ENCODE measurements at regions not wholly inside any gene's neighbourhood (a gene's known extent, or its start where the extent isn't known, plus 50 kb on each side); places are given as distances from the start of the nearest gene placed in this dataset.

GRCh38 chr5:161030229-161030628 is 178.2 kb upstream of the ATP10B start:
- no peaks in the 10 kb centered on the region for H3K27me3 ChIP-seq (ENCODE audit: control insufficient read depth, insufficient read depth, low read length)
- no peak overlapping the region for H3K4me3 Mint-ChIP-seq
- H3K36me3 ChIP-seq (ENCODE audit: control insufficient read depth, insufficient read depth, low read length): no peaks in the 10 kb centered on the region
- H3K4me3 ChIP-seq (ENCODE audit: low read depth, low read length): no peak overlapping the region
- peaks cover 0 to 2% (median 0%) of the 10 kb centered on the region in 7 donors for H3K9me3 Mint-ChIP-seq
- no peak overlapping the region for H3K27ac ChIP-seq (ENCODE audit: insufficient read depth, low read length, poor library complexity, severe bottlenecking)
- no peak for ATAC-seq (ENCODE audit: low read depth in 2 of 2)
- H3K36me3 Mint-ChIP-seq: no peaks in the 10 kb centered on the region
- no peaks in the 10 kb centered on the region for H3K4me1 Mint-ChIP-seq
- H3K4me1 ChIP-seq (ENCODE audit: control insufficient read depth, insufficient read depth, low read length, poor library complexity, severe bottlenecking): no peaks in the 10 kb centered on the region
- H3K27me3 Mint-ChIP-seq: peaks cover 15% of the 10 kb centered on the region
- no peak overlapping the region for H3K27ac Mint-ChIP-seq
- H3K9me3 ChIP-seq (ENCODE audit: control insufficient read depth in 2 of 2, low read length in 2 of 2): no peaks in the 10 kb centered on the region
- no peak for DNase-seq

GRCh38 chr5:161027763-161028162 is 175.8 kb upstream of the ATP10B start:
- H3K27me3 ChIP-seq (ENCODE audit: control insufficient read depth, insufficient read depth, low read length): no peaks in the 10 kb centered on the region
- H3K27ac Mint-ChIP-seq: no peak overlapping the region
- no peak overlapping the region for H3K4me3 Mint-ChIP-seq
- peaks cover 15% of the 10 kb centered on the region for H3K27me3 Mint-ChIP-seq
- H3K27ac ChIP-seq (ENCODE audit: insufficient read depth, low read length, poor library complexity, severe bottlenecking): no peak overlapping the region
- H3K4me1 Mint-ChIP-seq: no peaks in the 10 kb centered on the region
- no peaks in the 10 kb centered on the region for H3K36me3 ChIP-seq (ENCODE audit: control insufficient read depth, insufficient read depth, low read length)
- no peak overlapping the region for H3K4me3 ChIP-seq (ENCODE audit: low read depth, low read length)
- no peak for ATAC-seq (ENCODE audit: low read depth in 2 of 2)
- no peaks in the 10 kb centered on the region for H3K9me3 ChIP-seq (ENCODE audit: control insufficient read depth in 2 of 2, low read length in 2 of 2)
- H3K36me3 Mint-ChIP-seq: no peaks in the 10 kb centered on the region
- no peaks in the 10 kb centered on the region for H3K4me1 ChIP-seq (ENCODE audit: control insufficient read depth, insufficient read depth, low read length, poor library complexity, severe bottlenecking)
- no peak for DNase-seq
- peaks cover 0 to 2% (median 0%) of the 10 kb centered on the region in 7 donors for H3K9me3 Mint-ChIP-seq

- H3K36me3 Mint-ChIP-seq: no peaks in the 10 kb centered on the region
- H3K27me3 ChIP-seq (ENCODE audit: control insufficient read depth, insufficient read depth, low read length): no peaks in the 10 kb centered on the region
- H3K4me3 ChIP-seq (ENCODE audit: low read depth, low read length): no peak overlapping the region
- H3K9me3 Mint-ChIP-seq: no peaks in the 10 kb centered on the region
- ATAC-seq (ENCODE audit: low read depth in 2 of 2) (no peak), DNase-seq (no peak)
- H3K4me1 ChIP-seq (ENCODE audit: control insufficient read depth, insufficient read depth, low read length, poor library complexity, severe bottlenecking): no peaks in the 10 kb centered on the region
- peaks cover 9% of the 10 kb centered on the region for H3K27me3 Mint-ChIP-seq
- no peak overlapping the region for H3K27ac Mint-ChIP-seq
- no peaks in the 10 kb centered on the region for H3K36me3 ChIP-seq (ENCODE audit: control insufficient read depth, insufficient read depth, low read length)
- H3K27ac ChIP-seq (ENCODE audit: insufficient read depth, low read length, poor library complexity, severe bottlenecking): no peak overlapping the region
- H3K4me3 Mint-ChIP-seq: no peak overlapping the region
- no peaks in the 10 kb centered on the region for H3K9me3 ChIP-seq (ENCODE audit: control insufficient read depth in 2 of 2, low read length in 2 of 2)
- no peaks in the 10 kb centered on the region for H3K4me1 Mint-ChIP-seq
These were observed 171.5 kb upstream of the ATP10B start for GRCh38 chr5:161023551-161023950.

- H3K4me3 ChIP-seq (ENCODE audit: low read depth, low read length): no peak overlapping the region
- Mint-ChIP-seq H3K4me1 (no peaks in the 10 kb centered on the region), H3K36me3 (no peaks in the 10 kb centered on the region), H3K9me3 (peaks cover 0 to 5% (median 0%) of the 10 kb centered on the region in 7 donors), H3K27ac (no peak overlapping the region), H3K27me3 (peaks cover 9% of the 10 kb centered on the region), H3K4me3 (no peak overlapping the region)
- no peaks in the 10 kb centered on the region for H3K27me3 ChIP-seq (ENCODE audit: control insufficient read depth, insufficient read depth, low read length)
- no peaks in the 10 kb centered on the region for H3K36me3 ChIP-seq (ENCODE audit: control insufficient read depth, insufficient read depth, low read length)
- ATAC-seq (ENCODE audit: low read depth in 2 of 2): no peak
- no peak for DNase-seq
- H3K27ac ChIP-seq (ENCODE audit: insufficient read depth, low read length, poor library complexity, severe bottlenecking): no peak overlapping the region
- no peaks in the 10 kb centered on the region for H3K9me3 ChIP-seq (ENCODE audit: control insufficient read depth in 2 of 2, low read length in 2 of 2)
- no peaks in the 10 kb centered on the region for H3K4me1 ChIP-seq (ENCODE audit: control insufficient read depth, insufficient read depth, low read length, poor library complexity, severe bottlenecking)
These were observed 170.1 kb upstream of the ATP10B start for GRCh38 chr5:161022151-161022550.

- Mint-ChIP-seq H3K27ac (no peak overlapping the region), H3K36me3 (no peaks in the 10 kb centered on the region), H3K27me3 (no peaks in the 10 kb centered on the region), H3K4me1 (no peaks in the 10 kb centered on the region), H3K9me3 (peaks cover 0 to 11% (median 3%) of the 10 kb centered on the region in 7 donors), H3K4me3 (no peak overlapping the region)
- DNase-seq (no peak), ATAC-seq (ENCODE audit: low read depth in 2 of 2) (no peak)
- Histone ChIP-seq H3K4me3 (ENCODE audit: low read depth, low read length) (no peak overlapping the region), H3K27me3 (ENCODE audit: control insufficient read depth, insufficient read depth, low read length) (no peaks in the 10 kb centered on the region), H3K4me1 (ENCODE audit: control insufficient read depth, insufficient read depth, low read length, poor library complexity, severe bottlenecking) (no peaks in the 10 kb centered on the region), H3K27ac (ENCODE audit: insufficient read depth, low read length, poor library complexity, severe bottlenecking) (no peak overlapping the region), H3K9me3 (ENCODE audit: control insufficient read depth in 2 of 2, low read length in 2 of 2) (peaks cover 0 to 1% of the 10 kb centered on the region in 2 experiments), H3K36me3 (ENCODE audit: control insufficient read depth, insufficient read depth, low read length) (no peaks in the 10 kb centered on the region)
These were observed 157.8 kb upstream of the ATP10B start for GRCh38 chr5:161009817-161010216.

GRCh38 chr5:161009194-161009593 is 157.2 kb upstream of the ATP10B start:
- Mint-ChIP-seq H3K27me3 (no peaks in the 10 kb centered on the region), H3K4me3 (no peak overlapping the region), H3K36me3 (no peaks in the 10 kb centered on the region), H3K4me1 (no peaks in the 10 kb centered on the region), H3K9me3 (peaks cover 0 to 14% (median 3%) of the 10 kb centered on the region in 7 donors), H3K27ac (no peak overlapping the region)
- peaks cover 0 to 3% of the 10 kb centered on the region in 2 experiments for H3K9me3 ChIP-seq (ENCODE audit: control insufficient read depth in 2 of 2, low read length in 2 of 2)
- no peak overlapping the region for H3K27ac ChIP-seq (ENCODE audit: insufficient read depth, low read length, poor library complexity, severe bottlenecking)
- H3K4me3 ChIP-seq (ENCODE audit: low read depth, low read length): no peak overlapping the region
- no peaks in the 10 kb centered on the region for H3K4me1 ChIP-seq (ENCODE audit: control insufficient read depth, insufficient read depth, low read length, poor library complexity, severe bottlenecking)
- ATAC-seq (ENCODE audit: low read depth in 2 of 2) (no peak), DNase-seq (no peak)
- H3K27me3 ChIP-seq (ENCODE audit: control insufficient read depth, insufficient read depth, low read length): no peaks in the 10 kb centered on the region
- H3K36me3 ChIP-seq (ENCODE audit: control insufficient read depth, insufficient read depth, low read length): no peaks in the 10 kb centered on the region

- ATAC-seq (ENCODE audit: low read depth in 2 of 2) (no peak), DNase-seq (no peak)
- Histone ChIP-seq H3K4me1 (ENCODE audit: control insufficient read depth, insufficient read depth, low read length, poor library complexity, severe bottlenecking) (no peaks in the 10 kb centered on the region), H3K9me3 (ENCODE audit: control insufficient read depth in 2 of 2, low read length in 2 of 2) (peaks cover 3 to 5% of the 10 kb centered on the region in 2 experiments), H3K27me3 (ENCODE audit: control insufficient read depth, insufficient read depth, low read length) (no peaks in the 10 kb centered on the region), H3K36me3 (ENCODE audit: control insufficient read depth, insufficient read depth, low read length) (no peaks in the 10 kb centered on the region), H3K27ac (ENCODE audit: insufficient read depth, low read length, poor library complexity, severe bottlenecking) (no peak overlapping the region), H3K4me3 (ENCODE audit: low read depth, low read length) (no peak overlapping the region)
- Mint-ChIP-seq H3K27me3 (no peaks in the 10 kb centered on the region), H3K4me3 (no peak overlapping the region), H3K27ac (no peak overlapping the region), H3K4me1 (no peaks in the 10 kb centered on the region), H3K9me3 (peaks cover 0 to 15% (median 4%) of the 10 kb centered on the region in 7 donors), H3K36me3 (no peaks in the 10 kb centered on the region)
These were observed 155.9 kb upstream of the ATP10B start for GRCh38 chr5:161007879-161008278.

GRCh38 chr5:161002571-161003074 is 150.6 kb upstream of the ATP10B start:
- DNase-seq: no peak
- no peaks in the 10 kb centered on the region for H3K4me1 ChIP-seq (ENCODE audit: control insufficient read depth, insufficient read depth, low read length, poor library complexity, severe bottlenecking)
- H3K4me1 Mint-ChIP-seq: no peaks in the 10 kb centered on the region
- H3K9me3 ChIP-seq (ENCODE audit: control insufficient read depth in 2 of 2, low read length in 2 of 2): peaks cover 3 to 6% of the 10 kb centered on the region in 2 experiments
- H3K36me3 ChIP-seq (ENCODE audit: control insufficient read depth, insufficient read depth, low read length): no peaks in the 10 kb centered on the region
- H3K27ac ChIP-seq (ENCODE audit: insufficient read depth, low read length, poor library complexity, severe bottlenecking): no peak overlapping the region
- no peaks in the 10 kb centered on the region for H3K36me3 Mint-ChIP-seq
- peaks cover 0 to 18% (median 6%) of the 10 kb centered on the region in 7 donors for H3K9me3 Mint-ChIP-seq
- no peak overlapping the region for H3K27ac Mint-ChIP-seq
- H3K4me3 ChIP-seq (ENCODE audit: low read depth, low read length): no peak overlapping the region
- H3K4me3 Mint-ChIP-seq: no peak overlapping the region
- no peak for ATAC-seq (ENCODE audit: low read depth in 2 of 2)
- no peaks in the 10 kb centered on the region for H3K27me3 ChIP-seq (ENCODE audit: control insufficient read depth, insufficient read depth, low read length)
- no peaks in the 10 kb centered on the region for H3K27me3 Mint-ChIP-seq
